MM.1S (cell line): ENCODE measurements at regions not wholly inside any gene's neighbourhood (a gene's known extent, or its start where the extent isn't known, plus 50 kb on each side); places are given as distances from the start of the nearest gene placed in this dataset.

ENCODE experiments used
- DNase-seq: peaks from one replicate; pipeline ENCODE4 v3.0.0-alpha.2; 2015
- H2AFZ ChIP-seq: fragments of 300-600 bp; sonication (generic); 2 replicates; pipeline ENCODE4 v1.6.0; 2016; ENCODE audit warnings: antibody characterized with exemption, low read length
- H3F3A ChIP-seq: fragments of 300-600 bp; sonication (generic); 2 replicates; pipeline ENCODE4 v1.6.1; 2016; ENCODE audit warnings: mild to moderate bottlenecking, antibody characterized with exemption, low read length, moderate library complexity, mixed read lengths; ENCODE audit not compliant: insufficient read depth
- H3K27ac ChIP-seq: fragments of 300-600 bp; sonication (generic); 2 replicates; pipeline ENCODE4 v1.5.1; 2016; ENCODE audit warnings: mild to moderate bottlenecking, low read length
- H3K27me3 ChIP-seq: fragments of 300-600 bp; sonication (generic); replicated peaks from 2 replicates; pipeline ENCODE4 v1.6.0; 2016; ENCODE audit warnings: low read length; ENCODE audit not compliant: insufficient read depth
- H3K36me3 ChIP-seq: fragments of 300-600 bp; sonication (generic); replicated peaks from 2 replicates; pipeline ENCODE4 v1.6.1; 2016; ENCODE audit warnings: mild to moderate bottlenecking, low read length, mixed read lengths; ENCODE audit not compliant: insufficient read depth
- H3K4me1 ChIP-seq: fragments of 300-600 bp; sonication (generic); 2 replicates; pipeline ENCODE4 v1.6.1; 2016; ENCODE audit warnings: low read length, mixed read lengths
- H3K4me2 ChIP-seq: fragments of 300-600 bp; sonication (generic); 2 replicates; pipeline ENCODE4 v1.6.0; 2016; ENCODE audit warnings: low read depth, low read length
- H3K4me3 ChIP-seq: fragments of 300-600 bp; sonication (generic); 2 replicates; pipeline ENCODE4 v1.5.1; 2016; ENCODE audit warnings: low read length, mixed read lengths
- H3K79me2 ChIP-seq: fragments of 300-600 bp; sonication (generic); 2 replicates; pipeline ENCODE4 v1.6.1; 2016; ENCODE audit warnings: mixed run types, low read length, mixed read lengths
- H3K9ac ChIP-seq: fragments of 300-600 bp; sonication (generic); 2 replicates; pipeline ENCODE4 v1.6.1; 2016; ENCODE audit warnings: low read length, mixed read lengths
- H3K9me2 ChIP-seq: fragments of 300-600 bp; sonication (generic); replicated peaks from 2 replicates; pipeline ENCODE4 v1.6.1; 2016; ENCODE audit warnings: mild to moderate bottlenecking, low read length, mixed read lengths; ENCODE audit not compliant: insufficient read depth
- H3K9me3 ChIP-seq: fragments of 300-600 bp; sonication (generic); replicated peaks from 2 replicates; pipeline ENCODE4 v1.6.1; 2016; ENCODE audit warnings: mild to moderate bottlenecking, low read length, mixed read lengths; ENCODE audit not compliant: insufficient read depth
- H4K20me1 ChIP-seq: fragments of 300-600 bp; sonication (generic); 2 replicates; pipeline ENCODE4 v1.6.1; 2016; ENCODE audit warnings: mild to moderate bottlenecking, low read length, moderate library complexity, mixed read lengths; ENCODE audit not compliant: insufficient read depth
- CTCF ChIP-seq: fragments of 300-600 bp; sonication (generic); IDR thresholded peaks from 2 replicates; pipeline ENCODE4 v1.5.1; 2016; ENCODE audit warnings: antibody characterized with exemption, low read length, mixed read lengths
- EZH2 ChIP-seq: fragments of 300-600 bp; sonication (generic); optimal IDR thresholded peaks from 2 replicates; pipeline ENCODE3; 2017; ENCODE audit warnings: low read depth, mild to moderate bottlenecking, antibody characterized with exemption, low read length, mixed read lengths
- EZH2phosphoT487 ChIP-seq: fragments of 300-600 bp; sonication (generic); IDR thresholded peaks from 2 replicates; pipeline ENCODE4 v1.6.1; 2018; ENCODE audit warnings: antibody characterized with exemption, low read length

- Histone ChIP-seq H4K20me1 (no peaks in the 10 kb centered on the region), H3K79me2 (no peaks in the 10 kb centered on the region), H3F3A (no peaks in the 10 kb centered on the region), H3K9me2 (no peaks in the 10 kb centered on the region), H3K4me1 (no peaks in the 10 kb centered on the region), H3K27me3 (no peaks in the 10 kb centered on the region), H3K36me3 (no peaks in the 10 kb centered on the region), H3K4me2 (no peak overlapping the region), H3K9ac (no peak overlapping the region), H2AFZ (no peak overlapping the region), H3K9me3 (no peaks in the 10 kb centered on the region), H3K4me3 (no peak overlapping the region), H3K27ac (no peak overlapping the region)
- DNase-seq: no peak
- TF ChIP-seq CTCF (no peak), EZH2 (no peak), EZH2phosphoT487 (no peak)
Observed at GRCh38 chr5:124880903-124881697, 134.7 kb upstream of the ZNF608 start.

GRCh38 chr5:124883681-124884080 is 137.2 kb upstream of the ZNF608 start:
- H3K9me3 ChIP-seq: no peaks in the 10 kb centered on the region
- no peak for TF ChIP-seq CTCF
- no peak for TF ChIP-seq EZH2phosphoT487
- no peak for TF ChIP-seq EZH2
- no peaks in the 10 kb centered on the region for H3K9me2 ChIP-seq
- no peak overlapping the region for H3K9ac ChIP-seq
- no peak overlapping the region for H2AFZ ChIP-seq
- H3K27me3 ChIP-seq: no peaks in the 10 kb centered on the region
- H3K4me3 ChIP-seq: no peak overlapping the region
- H3K36me3 ChIP-seq: no peaks in the 10 kb centered on the region
- no peaks in the 10 kb centered on the region for H3F3A ChIP-seq
- no peaks in the 10 kb centered on the region for H4K20me1 ChIP-seq
- H3K79me2 ChIP-seq: no peaks in the 10 kb centered on the region
- no peaks in the 10 kb centered on the region for H3K4me1 ChIP-seq
- no peak overlapping the region for H3K4me2 ChIP-seq
- no peak overlapping the region for H3K27ac ChIP-seq
- DNase-seq: no peak

- Histone ChIP-seq H3K4me3 (no peak overlapping the region), H3K36me3 (no peaks in the 10 kb centered on the region), H3K27me3 (no peaks in the 10 kb centered on the region), H3K4me1 (no peaks in the 10 kb centered on the region), H4K20me1 (no peaks in the 10 kb centered on the region), H3K9me3 (no peaks in the 10 kb centered on the region), H3K79me2 (no peaks in the 10 kb centered on the region), H3K9ac (no peak overlapping the region), H2AFZ (no peak overlapping the region), H3K9me2 (no peaks in the 10 kb centered on the region), H3F3A (no peaks in the 10 kb centered on the region), H3K4me2 (no peak overlapping the region), H3K27ac (no peak overlapping the region)
- TF ChIP-seq EZH2 (no peak), CTCF (no peak), EZH2phosphoT487 (no peak)
- DNase-seq: no peak
Observed at GRCh38 chr5:124884114-124884513, 137.7 kb upstream of the ZNF608 start.
